Adrenal gland (tissue), 5 donors: ENCODE measurements at regions not wholly inside any gene's neighbourhood (a gene's known extent, or its start where the extent isn't known, plus 50 kb on each side); places are given as distances from the start of the nearest gene placed in this dataset.

ENCODE experiments used
- CTCF ChIP-seq, 6 experiments: fragments of 450-650 bp in 4 of 6; fragments of 200-600 bp in 2 of 6; sonication (generic) in 1 of 6; IDR thresholded peaks; 1 replicate in 5 of 6; 2 replicates in 1 of 6; pipeline versions ENCODE4 v1.5.1 to v1.8.0; 2016 to 2021; ENCODE audit warnings: antibody characterized with exemption in 6 of 6, mild to moderate bottlenecking in 2 of 6, moderate library complexity in 1 of 6
- POLR2A ChIP-seq, 2 donors: fragments of 450-650 bp; IDR thresholded peaks; one replicate each; pipeline ENCODE4 v1.6.1; 2017; ENCODE audit warnings: antibody characterized with exemption in 2 of 2, mild to moderate bottlenecking in 2 of 2, moderate library complexity in 1 of 2
- donor health status: DM: no; HTN: no; CAD: no.

DNA sequence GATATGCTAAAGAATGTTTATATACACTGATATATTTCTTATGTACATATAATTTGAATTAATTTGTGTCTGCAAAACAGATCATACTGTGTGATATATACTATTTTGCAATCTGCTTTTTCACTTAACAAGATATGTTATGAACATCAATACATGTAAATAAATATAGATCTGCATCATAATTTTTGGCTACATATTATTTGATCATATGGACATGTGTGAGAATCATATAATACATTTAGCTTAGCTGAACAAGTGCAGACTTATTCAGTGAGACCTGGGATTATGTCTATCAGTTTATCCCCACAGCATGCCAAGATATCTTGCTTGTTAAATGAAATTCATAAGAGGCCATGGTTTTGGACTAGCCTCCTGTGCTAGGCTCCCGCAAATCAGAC, 474.3 kb downstream of the ARHGEF28 start:
- TF ChIP-seq CTCF (IDR thresholded peaks at IDR 0.05) = no peak
- TF ChIP-seq POLR2A (IDR thresholded peaks at IDR 0.05) = no peak
